ENCODE measurements at regions not wholly inside any gene's neighbourhood (a gene's known extent, or its start where the extent isn't known, plus 50 kb on each side); places are given as distances from the start of the nearest gene placed in this dataset.

DNA sequence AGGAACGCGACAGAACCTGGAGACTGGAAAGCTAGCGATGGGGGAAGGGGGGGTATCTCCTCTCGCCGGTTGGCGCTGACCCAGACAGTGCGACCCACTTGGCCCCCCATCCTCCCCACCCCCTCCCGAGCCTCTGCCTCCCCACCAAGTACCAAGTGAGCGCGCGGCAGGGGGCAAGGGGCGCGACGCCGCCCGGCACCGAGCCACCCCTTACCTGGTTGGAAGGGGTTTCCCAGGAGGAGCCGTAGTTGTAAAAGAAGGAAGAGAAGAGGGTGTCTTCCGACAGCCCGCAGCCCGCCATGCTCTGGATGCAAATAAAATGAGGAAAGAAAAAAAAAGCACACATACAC is 112.2 kb downstream of the DHX15 start:
- TF ChIP-seq, protein P1, sequence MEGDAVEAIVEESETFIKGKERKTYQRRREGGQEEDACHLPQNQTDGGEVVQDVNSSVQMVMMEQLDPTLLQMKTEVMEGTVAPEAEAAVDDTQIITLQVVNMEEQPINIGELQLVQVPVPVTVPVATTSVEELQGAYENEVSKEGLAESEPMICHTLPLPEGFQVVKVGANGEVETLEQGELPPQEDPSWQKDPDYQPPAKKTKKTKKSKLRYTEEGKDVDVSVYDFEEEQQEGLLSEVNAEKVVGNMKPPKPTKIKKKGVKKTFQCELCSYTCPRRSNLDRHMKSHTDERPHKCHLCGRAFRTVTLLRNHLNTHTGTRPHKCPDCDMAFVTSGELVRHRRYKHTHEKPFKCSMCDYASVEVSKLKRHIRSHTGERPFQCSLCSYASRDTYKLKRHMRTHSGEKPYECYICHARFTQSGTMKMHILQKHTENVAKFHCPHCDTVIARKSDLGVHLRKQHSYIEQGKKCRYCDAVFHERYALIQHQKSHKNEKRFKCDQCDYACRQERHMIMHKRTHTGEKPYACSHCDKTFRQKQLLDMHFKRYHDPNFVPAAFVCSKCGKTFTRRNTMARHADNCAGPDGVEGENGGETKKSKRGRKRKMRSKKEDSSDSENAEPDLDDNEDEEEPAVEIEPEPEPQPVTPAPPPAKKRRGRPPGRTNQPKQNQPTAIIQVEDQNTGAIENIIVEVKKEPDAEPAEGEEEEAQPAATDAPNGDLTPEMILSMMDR (IDR thresholded peaks at IDR 0.05), result no peak
- TF ChIP-seq POLR2A (IDR thresholded peaks at IDR 0.05), result no peak
